ENCODE measurements at regions not wholly inside any gene's neighbourhood (a gene's known extent, or its start where the extent isn't known, plus 50 kb on each side); places are given as distances from the start of the nearest gene placed in this dataset.

GRCh38 chr14:65794674-65795279 is 382.2 kb downstream of the FUT8 start:
- no peak for DNase-seq

GRCh38 chr14:65798216-65798615 is 385.7 kb downstream of the FUT8 start:
- DNase-seq = no peak

GRCh38 chr14:65800694-65801093 is 388.2 kb downstream of the FUT8 start:
- DNase-seq = no peak

- no peak for DNase-seq
Measured at GRCh38 chr14:65802196-65802595, 389.7 kb downstream of the FUT8 start.

GRCh38 chr14:65803885-65804284 is 391.4 kb downstream of the FUT8 start:
- no peak for DNase-seq

- no peak for DNase-seq
Measured at GRCh38 chr14:65804439-65805112, 392.0 kb downstream of the FUT8 start.

- no peak for DNase-seq
Measured at GRCh38 chr14:65805113-65805473, 392.6 kb downstream of the FUT8 start.

GRCh38 chr14:65808390-65808789 is 395.9 kb downstream of the FUT8 start:
- DNase-seq = no peak

GRCh38 chr14:65810322-65810721 is 397.8 kb downstream of the FUT8 start:
- DNase-seq = no peak

- no peak for DNase-seq
Measured at GRCh38 chr14:65813760-65814384, 401.3 kb downstream of the FUT8 start.

- DNase-seq = no peak
Measured at GRCh38 chr14:65815127-65815526, 402.6 kb downstream of the FUT8 start.

GRCh38 chr14:65817011-65817410 is 404.5 kb downstream of the FUT8 start:
- no peak for DNase-seq

- DNase-seq = no peak
Measured at GRCh38 chr14:65819569-65819968, 407.0 kb downstream of the FUT8 start.

GRCh38 chr14:65821224-65821753 is 408.8 kb downstream of the FUT8 start:
- DNase-seq = no peak

GRCh38 chr14:65824285-65824977 is 411.9 kb downstream of the FUT8 start:
- DNase-seq = peak; percentile 79

- DNase-seq = no peak
Measured at GRCh38 chr14:65824978-65825299, 412.4 kb downstream of the FUT8 start.

GRCh38 chr14:65826946-65827345 is 414.4 kb downstream of the FUT8 start:
- no peak for DNase-seq

GRCh38 chr14:65827520-65827919 is 415.0 kb downstream of the FUT8 start:
- DNase-seq = no peak

GRCh38 chr14:65828396-65828795 is 415.9 kb downstream of the FUT8 start:
- no peak for DNase-seq

- DNase-seq = no peak
Measured at GRCh38 chr14:65832431-65833266, 420.1 kb downstream of the FUT8 start.

GRCh38 chr14:65833267-65833880 is 420.8 kb downstream of the FUT8 start:
- DNase-seq = no peak

- no peak for DNase-seq
Measured at GRCh38 chr14:65834051-65834450, 421.5 kb downstream of the FUT8 start.
